Adrenal gland (tissue), 5 donors: ENCODE measurements at regions not wholly inside any gene's neighbourhood (a gene's known extent, or its start where the extent isn't known, plus 50 kb on each side); places are given as distances from the start of the nearest gene placed in this dataset.

Experiments used
- POLR2A ChIP-seq, 2 donors: fragments of 450-650 bp; IDR thresholded peaks; one replicate each; pipeline ENCODE4 v1.6.1; 2017; ENCODE audit warnings: antibody characterized with exemption in 2 of 2, mild to moderate bottlenecking in 2 of 2, moderate library complexity in 1 of 2
- TF ChIP-seq, protein P1 (sequence below), 6 experiments: fragments of 450-650 bp in 4 of 6; fragments of 200-600 bp in 2 of 6; sonication (generic) in 1 of 6; IDR thresholded peaks; 1 replicate in 5 of 6; 2 replicates in 1 of 6; pipeline versions ENCODE4 v1.5.1 to v1.8.0; 2016 to 2021; ENCODE audit warnings: antibody characterized with exemption in 6 of 6, mild to moderate bottlenecking in 2 of 6, moderate library complexity in 1 of 6
- donor health status: DM: no; HTN: no; CAD: no.

DNA sequence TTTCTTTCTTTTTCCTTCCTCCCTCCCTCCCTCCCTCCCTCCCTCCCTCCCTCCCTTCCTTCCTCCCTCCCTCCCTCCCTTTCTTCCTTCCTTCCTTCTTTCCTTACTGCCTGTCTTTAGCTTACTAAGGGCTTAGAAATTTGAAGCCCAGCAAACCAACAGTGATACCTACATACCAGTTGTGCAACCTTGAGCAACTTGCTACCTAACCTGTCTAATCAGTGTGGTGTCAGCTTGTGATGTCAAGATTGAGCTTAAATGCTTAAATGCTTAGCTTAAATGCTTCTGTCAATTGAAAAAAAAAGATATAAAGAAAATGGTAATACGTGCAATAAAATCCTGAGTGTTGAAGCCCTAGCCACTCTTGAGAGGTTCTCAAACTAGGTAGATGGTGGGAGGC, 728.6 kb downstream of the TRIML1 start:
- TF ChIP-seq, protein P1, sequence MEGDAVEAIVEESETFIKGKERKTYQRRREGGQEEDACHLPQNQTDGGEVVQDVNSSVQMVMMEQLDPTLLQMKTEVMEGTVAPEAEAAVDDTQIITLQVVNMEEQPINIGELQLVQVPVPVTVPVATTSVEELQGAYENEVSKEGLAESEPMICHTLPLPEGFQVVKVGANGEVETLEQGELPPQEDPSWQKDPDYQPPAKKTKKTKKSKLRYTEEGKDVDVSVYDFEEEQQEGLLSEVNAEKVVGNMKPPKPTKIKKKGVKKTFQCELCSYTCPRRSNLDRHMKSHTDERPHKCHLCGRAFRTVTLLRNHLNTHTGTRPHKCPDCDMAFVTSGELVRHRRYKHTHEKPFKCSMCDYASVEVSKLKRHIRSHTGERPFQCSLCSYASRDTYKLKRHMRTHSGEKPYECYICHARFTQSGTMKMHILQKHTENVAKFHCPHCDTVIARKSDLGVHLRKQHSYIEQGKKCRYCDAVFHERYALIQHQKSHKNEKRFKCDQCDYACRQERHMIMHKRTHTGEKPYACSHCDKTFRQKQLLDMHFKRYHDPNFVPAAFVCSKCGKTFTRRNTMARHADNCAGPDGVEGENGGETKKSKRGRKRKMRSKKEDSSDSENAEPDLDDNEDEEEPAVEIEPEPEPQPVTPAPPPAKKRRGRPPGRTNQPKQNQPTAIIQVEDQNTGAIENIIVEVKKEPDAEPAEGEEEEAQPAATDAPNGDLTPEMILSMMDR (IDR thresholded peaks at IDR 0.05): no peak
- no peak for TF ChIP-seq POLR2A (IDR thresholded peaks at IDR 0.05)
